Endothelial cell of umbilical vein (primary cell): ENCODE measurements at regions not wholly inside any gene's neighbourhood (a gene's known extent, or its start where the extent isn't known, plus 50 kb on each side); places are given as distances from the start of the nearest gene placed in this dataset.

Experiments used
- BruUV-seq: library from RNA; stranded (reverse); fragments of 400-500 nt; replicated peaks from 2 replicates; lab custom pipeline; 2021; lab: Mats Ljungman, UMichigan
- CTCF ChIA-PET: fragments of 300-600, 350-600 bp; sonication (Branson Sonifier 250); formaldehyde crosslinking; loops from one replicate; lab custom pipeline; 2021; ENCODE audit warnings: antibody characterized with exemption, inconsistent platforms; lab: Charles Lee
- POLR2A ChIA-PET: fragments of 300-600, 350-600 bp; sonication (Branson Sonifier 250); formaldehyde crosslinking; loops from one replicate; lab custom pipeline; 2021; ENCODE audit warnings: antibody characterized with exemption, inconsistent platforms; lab: Charles Lee
- DNase-seq: peaks from one replicate; pipeline ENCODE4 v3.0.0-alpha.2; 2011; ENCODE audit warnings: low read depth, low spot score
- FAIRE-seq: peaks from 2 replicates; lab custom pipeline; 2011; peaks lifted over from hg19 to GRCh38; lab: Jason Lieb, UNC
- H2AFZ ChIP-seq: 2 replicates; pipeline ENCODE4 v1.6.0; 2012; ENCODE audit warnings: low read depth, low read length, control low read depth, inconsistent platforms
- H3K27ac ChIP-seq: 2 replicates; pipeline ENCODE4 v1.5.1; 2011; ENCODE audit warnings: low read depth, mild to moderate bottlenecking, control low read depth, low read length, moderate library complexity; ENCODE audit not compliant: insufficient read depth
- H3K27me3 ChIP-seq, 2 experiments: 2 replicates each; pipeline versions ENCODE4 v1.6.0 to v1.6.1; 2011; ENCODE audit warnings: low read length in 2 of 2, mixed read lengths in 1 of 2; ENCODE audit not compliant: control insufficient read depth in 2 of 2, insufficient read depth in 2 of 2
- H3K36me3 ChIP-seq, 2 experiments: 2 replicates in 1 of 2; 3 replicates in 1 of 2; pipeline ENCODE4 v1.5.1; 2011; ENCODE audit warnings: low read length in 2 of 2, mild to moderate bottlenecking in 1 of 2, moderate library complexity in 1 of 2; ENCODE audit not compliant: control insufficient read depth in 2 of 2, insufficient read depth in 2 of 2; ENCODE audit errors: extremely low read depth in 1 of 2
- H3K4me1 ChIP-seq: 3 replicates; pipeline ENCODE4 v1.5.1; 2011; ENCODE audit warnings: mild to moderate bottlenecking, low read length; ENCODE audit not compliant: control insufficient read depth, insufficient read depth; ENCODE audit errors: extremely low read depth
- H3K4me2 ChIP-seq: 2 replicates; pipeline ENCODE4 v1.6.1; 2011; ENCODE audit warnings: low read length, control low read depth, mixed read lengths; ENCODE audit not compliant: insufficient read depth
- H3K4me3 ChIP-seq, 3 experiments: fragments of 200-600 bp in 1 of 3; sonication (generic), shearing (Covaris generic) in 1 of 3; replicated peaks in 1 of 3; 2 replicates each; pipeline ENCODE4 v1.5.1; 2011 to 2016; ENCODE audit warnings: control low read depth in 3 of 3, low read length in 3 of 3, mild to moderate bottlenecking in 2 of 3, inconsistent platforms in 1 of 3, low read depth in 1 of 3, moderate library complexity in 1 of 3; ENCODE audit not compliant: insufficient read depth in 1 of 3
- H3K79me2 ChIP-seq: 2 replicates; pipeline ENCODE4 v1.6.0; 2012; ENCODE audit warnings: low read length, inconsistent platforms; ENCODE audit not compliant: control insufficient read depth, insufficient read depth
- H3K9ac ChIP-seq: replicated peaks from 2 replicates; pipeline ENCODE3; 2011; ENCODE audit warnings: low read length, control low read depth; ENCODE audit not compliant: insufficient read depth; ENCODE audit errors: extremely low read depth
- H3K9me1 ChIP-seq: replicated peaks from 3 replicates; pipeline ENCODE4 v1.6.0; 2011; ENCODE audit warnings: mild to moderate bottlenecking, low read length; ENCODE audit not compliant: control insufficient read depth, insufficient read depth; ENCODE audit errors: extremely low read depth
- H3K9me3 ChIP-seq: replicated peaks from 2 replicates; pipeline ENCODE4 v1.5.1; 2012; ENCODE audit warnings: low read length, inconsistent platforms; ENCODE audit not compliant: control insufficient read depth, insufficient read depth
- H4K20me1 ChIP-seq: replicated peaks from 2 replicates; pipeline ENCODE3; 2011; ENCODE audit warnings: mild to moderate bottlenecking, low read length; ENCODE audit not compliant: control insufficient read depth, insufficient read depth; ENCODE audit errors: extremely low read depth
- FOS ChIP-seq: IDR thresholded peaks from 2 replicates; pipeline ENCODE4 v1.6.1; 2011; ENCODE audit warnings: mild to moderate bottlenecking, low read length, moderate library complexity, borderline replicate concordance; ENCODE audit not compliant: insufficient read depth
- GATA2 ChIP-seq: IDR thresholded peaks from 2 replicates; pipeline ENCODE4 v1.7.0; 2011; ENCODE audit warnings: low read depth, mild to moderate bottlenecking, moderate library complexity, mixed read lengths, low read length; ENCODE audit not compliant: insufficient read length, insufficient read depth
- JUN ChIP-seq: IDR thresholded peaks from 2 replicates; pipeline ENCODE4 v1.6.1; 2011; ENCODE audit warnings: borderline replicate concordance, low read depth; ENCODE audit not compliant: insufficient read length, insufficient read depth
- MYC ChIP-seq: IDR thresholded peaks from one replicate; pipeline ENCODE4 v1.6.1; 2011; ENCODE audit warnings: mild to moderate bottlenecking, low read depth, low read length
- POLR2A ChIP-seq: IDR thresholded peaks from 2 replicates; pipeline ENCODE4 v1.6.1; 2012; ENCODE audit warnings: low read depth, mild to moderate bottlenecking, control low read depth, low read length
- dilution Hi-C: fragments of 300-500 bp; cut with MboI; formaldehyde crosslinking; loops from one replicate; pipeline ENCODE4 v1.15.0; 2019; ENCODE audit warnings: low sequenced_read_pairs; ENCODE audit not compliant: extremely low pct_ligation_motif_present
- intact Hi-C: fragments of 100-400 bp; cut with micrococcal nuclease; formaldehyde crosslinking; loops from one replicate; pipeline ENCODE4 v1.10.0; 2022
- TF ChIP-seq, protein P1 (sequence below), 2 donors: IDR thresholded peaks; 1 replicate in 1 of 2; 2 replicates in 1 of 2; pipeline ENCODE4 v1.5.1; 2011; ENCODE audit warnings: low read length in 2 of 2, mild to moderate bottlenecking in 2 of 2, moderate library complexity in 2 of 2, control low read depth in 1 of 2, inconsistent platforms in 1 of 2, low read depth in 1 of 2; ENCODE audit not compliant: insufficient read depth in 1 of 2; ENCODE audit errors: extremely low read depth in 1 of 2

DNA sequence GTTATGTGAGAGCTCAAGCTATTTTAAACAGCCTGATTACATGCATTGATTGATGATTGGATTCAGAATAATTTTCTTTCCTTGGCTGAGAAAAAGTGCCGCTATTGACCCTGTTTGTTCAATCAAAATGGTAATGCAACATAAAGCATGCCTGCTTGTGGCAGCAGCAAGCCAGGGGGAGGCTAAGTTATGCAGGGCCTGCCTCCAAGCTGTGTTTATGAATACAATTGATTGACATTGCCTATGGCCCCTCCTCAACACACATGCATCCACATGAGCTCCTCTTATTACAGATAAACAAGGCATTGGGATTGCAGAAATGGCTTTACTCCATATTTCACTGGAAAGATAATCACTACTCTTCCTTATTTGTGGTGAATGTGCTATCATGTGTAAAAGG, 395.6 kb downstream of the TDRD15 start:
- no peak for TF ChIP-seq MYC
- TF ChIP-seq JUN, result no peak
- TF ChIP-seq, protein P1, sequence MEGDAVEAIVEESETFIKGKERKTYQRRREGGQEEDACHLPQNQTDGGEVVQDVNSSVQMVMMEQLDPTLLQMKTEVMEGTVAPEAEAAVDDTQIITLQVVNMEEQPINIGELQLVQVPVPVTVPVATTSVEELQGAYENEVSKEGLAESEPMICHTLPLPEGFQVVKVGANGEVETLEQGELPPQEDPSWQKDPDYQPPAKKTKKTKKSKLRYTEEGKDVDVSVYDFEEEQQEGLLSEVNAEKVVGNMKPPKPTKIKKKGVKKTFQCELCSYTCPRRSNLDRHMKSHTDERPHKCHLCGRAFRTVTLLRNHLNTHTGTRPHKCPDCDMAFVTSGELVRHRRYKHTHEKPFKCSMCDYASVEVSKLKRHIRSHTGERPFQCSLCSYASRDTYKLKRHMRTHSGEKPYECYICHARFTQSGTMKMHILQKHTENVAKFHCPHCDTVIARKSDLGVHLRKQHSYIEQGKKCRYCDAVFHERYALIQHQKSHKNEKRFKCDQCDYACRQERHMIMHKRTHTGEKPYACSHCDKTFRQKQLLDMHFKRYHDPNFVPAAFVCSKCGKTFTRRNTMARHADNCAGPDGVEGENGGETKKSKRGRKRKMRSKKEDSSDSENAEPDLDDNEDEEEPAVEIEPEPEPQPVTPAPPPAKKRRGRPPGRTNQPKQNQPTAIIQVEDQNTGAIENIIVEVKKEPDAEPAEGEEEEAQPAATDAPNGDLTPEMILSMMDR (IDR thresholded peaks at IDR 0.05; ENCODE audit: extremely low read depth in 1 of 2, insufficient read depth in 1 of 2, low read depth in 1 of 2, low read length in 2 of 2), result no peak
- TF ChIP-seq FOS, result no peak
- TF ChIP-seq POLR2A, result no peak
- Histone ChIP-seq H3K27me3 (no peaks in the 10 kb centered on the region), H3K9me1 (no peaks in the 10 kb centered on the region), H3K4me2 (no peak overlapping the region), H3K4me1 (no peaks in the 10 kb centered on the region), H4K20me1 (no peaks in the 10 kb centered on the region), H3K9ac (no peak overlapping the region), H3K36me3 (no peaks in the 10 kb centered on the region), H3K27ac (no peak overlapping the region), H3K79me2 (no peaks in the 10 kb centered on the region), H2AFZ (no peak overlapping the region), H3K4me3 (no peak overlapping the region), H3K9me3 (peaks cover 5% of the 10 kb centered on the region)
- ChIA-PET CTCF (no interaction called here), POLR2A (no interaction called here)
- intact Hi-C loops, result no loop called here
- dilution Hi-C loops, result no loop called here
- no TSS peak for BruUV-seq
- FAIRE-seq, result no peak
- no peak for DNase-seq

DNA sequence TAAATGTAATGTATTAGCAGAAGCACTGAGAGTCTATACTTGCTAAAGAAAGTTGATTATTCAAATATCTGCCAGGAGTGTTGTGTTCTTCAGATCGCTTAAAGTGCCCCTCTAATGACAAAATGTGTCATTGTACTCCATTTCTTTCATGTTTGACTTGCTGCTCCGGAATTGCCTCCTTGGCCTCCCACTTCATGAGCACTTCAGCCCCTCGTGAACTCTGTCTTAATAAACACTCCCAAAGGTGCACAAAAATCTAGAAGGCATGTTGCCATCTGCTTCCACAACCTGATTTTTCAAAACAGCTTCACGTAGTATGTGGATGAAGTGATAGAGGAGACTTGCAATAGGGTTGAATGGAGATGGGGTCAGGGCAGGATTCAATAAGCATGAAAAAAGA, 396.1 kb downstream of the TDRD15 start:
- no peak overlapping the region for H3K27ac ChIP-seq
- no peak for DNase-seq
- no peaks in the 10 kb centered on the region for H3K9me1 ChIP-seq
- H3K9ac ChIP-seq, result no peak overlapping the region
- intact Hi-C loops, result no loop called here
- FAIRE-seq, result no peak
- no peak overlapping the region for H3K4me3 ChIP-seq
- H3K27me3 ChIP-seq, result no peaks in the 10 kb centered on the region
- no peak overlapping the region for H3K4me2 ChIP-seq
- ChIA-PET POLR2A (no interaction called here), CTCF (no interaction called here)
- no peaks in the 10 kb centered on the region for H3K4me1 ChIP-seq
- H3K36me3 ChIP-seq, result no peaks in the 10 kb centered on the region
- H3K79me2 ChIP-seq, result no peaks in the 10 kb centered on the region
- peaks cover 5% of the 10 kb centered on the region for H3K9me3 ChIP-seq
- no peak overlapping the region for H2AFZ ChIP-seq
- BruUV-seq, result no TSS peak
- dilution Hi-C loops, result no loop called here
- no peak for TF ChIP-seq GATA2
- no peaks in the 10 kb centered on the region for H4K20me1 ChIP-seq
